ENCODE measurements at regions not wholly inside any gene's neighbourhood (a gene's known extent, or its start where the extent isn't known, plus 50 kb on each side); places are given as distances from the start of the nearest gene placed in this dataset.
A peak's percentile ranks its signal among the peaks of the same experiment; 100 is the strongest.

- Histone ChIP-seq H3K27me3 (no peaks in the 10 kb centered on the region), H3K4me3 (no peak overlapping the region), H3K9ac (no peak overlapping the region), H4K20me1 (no peaks in the 10 kb centered on the region), H3K4me2 (no peak overlapping the region), H3K9me3 (replicated peaks in 1 of 11) (no peaks in the 10 kb centered on the region; a peak in 1 of 22 replicates), H3K4me1 (peaks cover 0 to 14% (median 2%) of the 10 kb centered on the region in 10 experiments; a peak in 10 of 20 replicates), H3K36me3 (no peaks in the 10 kb centered on the region), H3K27ac (no peak overlapping the region)
- TF ChIP-seq Cebpa-rat (IDR thresholded peaks at IDR 0.05): no peak
These were observed 1413.7 kb upstream of the CELF2 start for GRCh38 chr10:9603972-9604371.

- no peaks in the 10 kb centered on the region for H3K27me3 ChIP-seq
- no peaks in the 10 kb centered on the region; a peak in 1 of 22 replicates for H3K9me3 ChIP-seq (replicated peaks in 1 of 11)
- no peak overlapping the region for H3K4me3 ChIP-seq
- no peaks in the 10 kb centered on the region for H3K36me3 ChIP-seq
- H4K20me1 ChIP-seq: no peaks in the 10 kb centered on the region
- no peak overlapping the region for H3K27ac ChIP-seq
- no peak overlapping the region for H3K9ac ChIP-seq
- no peak overlapping the region for H3K4me2 ChIP-seq
- H3K4me1 ChIP-seq: peaks cover 0 to 14% (median 2%) of the 10 kb centered on the region in 10 experiments; a peak in 10 of 20 replicates
- TF ChIP-seq Cebpa-rat (IDR thresholded peaks at IDR 0.05): no peak
These were observed 1412.4 kb upstream of the CELF2 start for GRCh38 chr10:9605231-9605630.

GRCh38 chr10:9608602-9609001, 1409.1 kb upstream of the CELF2 start:
- H3K27me3 ChIP-seq: no peaks in the 10 kb centered on the region
- H3K9ac ChIP-seq: no peak overlapping the region
- H3K4me1 ChIP-seq: peaks cover 0 to 7% (median 0%) of the 10 kb centered on the region in 10 experiments; a peak in 4 of 20 replicates
- H3K4me2 ChIP-seq: no peak overlapping the region
- H3K27ac ChIP-seq: no peak overlapping the region
- H3K9me3 ChIP-seq (replicated peaks in 1 of 11): no peaks in the 10 kb centered on the region
- H4K20me1 ChIP-seq: no peaks in the 10 kb centered on the region
- no peaks in the 10 kb centered on the region for H3K36me3 ChIP-seq
- H3K4me3 ChIP-seq: no peak overlapping the region
- TF ChIP-seq Cebpa-rat (IDR thresholded peaks at IDR 0.05): no peak

- Histone ChIP-seq H3K27ac (0 out of 22 replicates have a peak overlapping the region, but pooled peaks of 1 of the 11 experiments have one; percentile 14), H4K20me1 (no peaks in the 10 kb centered on the region), H3K9me3 (replicated peaks in 1 of 11) (no peaks in the 10 kb centered on the region), H3K9ac (no peak overlapping the region), H3K4me2 (peak overlapping the region in 3 of 11 experiments; percentile 3 to 12 (median 9); a peak in 2 of 22 replicates), H3K4me3 (no peak overlapping the region), H3K36me3 (no peaks in the 10 kb centered on the region), H3K27me3 (no peaks in the 10 kb centered on the region), H3K4me1 (peaks cover 0 to 8% (median 0%) of the 10 kb centered on the region in 10 experiments; a peak in 2 of 20 replicates)
- TF ChIP-seq Cebpa-rat (IDR thresholded peaks at IDR 0.05): no peak
These were observed 1404.2 kb upstream of the CELF2 start for GRCh38 chr10:9613338-9614075.

- Histone ChIP-seq H3K27me3 (no peaks in the 10 kb centered on the region), H3K9me3 (replicated peaks in 1 of 11) (peaks cover 4 to 12% (median 8%) of the 10 kb centered on the region in 11 experiments; a peak in 15 of 22 replicates), H3K9ac (no peak overlapping the region), H3K36me3 (no peaks in the 10 kb centered on the region), H3K27ac (no peak overlapping the region), H3K4me1 (peaks cover 0 to 8% (median 0%) of the 10 kb centered on the region in 10 experiments; a peak in 2 of 20 replicates), H3K4me2 (no peak overlapping the region), H4K20me1 (no peaks in the 10 kb centered on the region), H3K4me3 (no peak overlapping the region)
- no peak for TF ChIP-seq Cebpa-rat (IDR thresholded peaks at IDR 0.05)
These were observed 1402.5 kb upstream of the CELF2 start for GRCh38 chr10:9615189-9615588.

- no peak for TF ChIP-seq Cebpa-rat (IDR thresholded peaks at IDR 0.05)
- H3K9ac ChIP-seq: no peak overlapping the region
- H3K4me3 ChIP-seq: no peak overlapping the region
- H3K9me3 ChIP-seq (replicated peaks in 1 of 11): peaks cover 4 to 12% (median 8%) of the 10 kb centered on the region in 11 experiments; a peak in 15 of 22 replicates
- H3K27ac ChIP-seq: no peak overlapping the region
- no peak overlapping the region for H3K4me2 ChIP-seq
- H4K20me1 ChIP-seq: no peaks in the 10 kb centered on the region
- H3K27me3 ChIP-seq: no peaks in the 10 kb centered on the region
- no peaks in the 10 kb centered on the region for H3K4me1 ChIP-seq
- H3K36me3 ChIP-seq: no peaks in the 10 kb centered on the region
These were observed 1396.5 kb upstream of the CELF2 start for GRCh38 chr10:9621216-9621615.

GRCh38 chr10:9625304-9625703, 1392.4 kb upstream of the CELF2 start:
- Histone ChIP-seq H3K4me2 (no peak overlapping the region), H3K4me3 (no peak overlapping the region), H3K9me3 (replicated peaks in 1 of 11) (no peaks in the 10 kb centered on the region; a peak in 1 of 22 replicates), H4K20me1 (no peaks in the 10 kb centered on the region), H3K27me3 (no peaks in the 10 kb centered on the region), H3K9ac (no peak overlapping the region), H3K4me1 (no peaks in the 10 kb centered on the region), H3K36me3 (no peaks in the 10 kb centered on the region), H3K27ac (no peak overlapping the region)
- TF ChIP-seq Cebpa-rat (IDR thresholded peaks at IDR 0.05): no peak

GRCh38 chr10:9634466-9634865, 1383.2 kb upstream of the CELF2 start:
- Histone ChIP-seq H4K20me1 (no peaks in the 10 kb centered on the region), H3K9ac (no peak overlapping the region), H3K36me3 (no peaks in the 10 kb centered on the region), H3K27ac (no peak overlapping the region), H3K4me2 (no peak overlapping the region), H3K27me3 (no peaks in the 10 kb centered on the region), H3K9me3 (replicated peaks in 1 of 11) (peaks cover 0 to 12% (median 0%) of the 10 kb centered on the region in 11 experiments; a peak in 4 of 22 replicates), H3K4me3 (no peak overlapping the region), H3K4me1 (no peaks in the 10 kb centered on the region)
- no peak for TF ChIP-seq Cebpa-rat (IDR thresholded peaks at IDR 0.05)

- no peaks in the 10 kb centered on the region for H3K36me3 ChIP-seq
- H3K4me2 ChIP-seq: no peak overlapping the region
- H3K27me3 ChIP-seq: no peaks in the 10 kb centered on the region
- no peaks in the 10 kb centered on the region for H3K4me1 ChIP-seq
- no peak overlapping the region for H3K27ac ChIP-seq
- TF ChIP-seq Cebpa-rat (IDR thresholded peaks at IDR 0.05): no peak
- H4K20me1 ChIP-seq: no peaks in the 10 kb centered on the region
- H3K9me3 ChIP-seq (replicated peaks in 1 of 11): peaks cover 0 to 12% (median 0%) of the 10 kb centered on the region in 11 experiments; a peak in 4 of 22 replicates
- no peak overlapping the region for H3K9ac ChIP-seq
- no peak overlapping the region for H3K4me3 ChIP-seq
These were observed 1382.0 kb upstream of the CELF2 start for GRCh38 chr10:9635691-9636090.

GRCh38 chr10:9636216-9636615, 1381.5 kb upstream of the CELF2 start:
- no peaks in the 10 kb centered on the region for H4K20me1 ChIP-seq
- H3K27ac ChIP-seq: no peak overlapping the region
- no peaks in the 10 kb centered on the region for H3K27me3 ChIP-seq
- peaks cover 0 to 6% (median 0%) of the 10 kb centered on the region in 11 experiments; a peak in 4 of 22 replicates for H3K9me3 ChIP-seq (replicated peaks in 1 of 11)
- H3K4me3 ChIP-seq: no peak overlapping the region
- H3K4me1 ChIP-seq: no peaks in the 10 kb centered on the region
- no peak overlapping the region for H3K4me2 ChIP-seq
- H3K36me3 ChIP-seq: no peaks in the 10 kb centered on the region
- no peak for TF ChIP-seq Cebpa-rat (IDR thresholded peaks at IDR 0.05)
- H3K9ac ChIP-seq: no peak overlapping the region
